Endothelial cell of umbilical vein (primary cell): ENCODE measurements at regions not wholly inside any gene's neighbourhood (a gene's known extent, or its start where the extent isn't known, plus 50 kb on each side); places are given as distances from the start of the nearest gene placed in this dataset.
"Not testable (repeated sequence)": the region's sequence is repeated elsewhere in the genome, so short reads cannot be mapped to it uniquely, and the experiment has no call there.

Source experiments
- CTCF ChIP-seq, 2 donors: IDR thresholded peaks; 1 replicate in 1 of 2; 2 replicates in 1 of 2; pipeline ENCODE4 v1.5.1; 2011; ENCODE audit warnings: low read length in 2 of 2, mild to moderate bottlenecking in 2 of 2, moderate library complexity in 2 of 2, control low read depth in 1 of 2, inconsistent platforms in 1 of 2, low read depth in 1 of 2; ENCODE audit not compliant: insufficient read depth in 1 of 2; ENCODE audit errors: extremely low read depth in 1 of 2
- EZH2 ChIP-seq: IDR thresholded peaks from 2 replicates; pipeline ENCODE4 v1.6.1; 2012; ENCODE audit warnings: borderline replicate concordance, low read depth, mild to moderate bottlenecking, moderate library complexity, low read length, inconsistent platforms; ENCODE audit not compliant: severe bottlenecking
- FOS ChIP-seq: IDR thresholded peaks from 2 replicates; pipeline ENCODE4 v1.6.1; 2011; ENCODE audit warnings: mild to moderate bottlenecking, low read length, moderate library complexity, borderline replicate concordance; ENCODE audit not compliant: insufficient read depth
- GATA2 ChIP-seq: IDR thresholded peaks from 2 replicates; pipeline ENCODE4 v1.7.0; 2011; ENCODE audit warnings: low read depth, mild to moderate bottlenecking, moderate library complexity, mixed read lengths, low read length; ENCODE audit not compliant: insufficient read length, insufficient read depth
- JUN ChIP-seq: IDR thresholded peaks from 2 replicates; pipeline ENCODE4 v1.6.1; 2011; ENCODE audit warnings: borderline replicate concordance, low read depth; ENCODE audit not compliant: insufficient read length, insufficient read depth
- MAX ChIP-seq: IDR thresholded peaks from 2 replicates; pipeline ENCODE4 v1.6.1; 2011; ENCODE audit not compliant: insufficient read depth, insufficient read length
- MYC ChIP-seq: IDR thresholded peaks from one replicate; pipeline ENCODE4 v1.6.1; 2011; ENCODE audit warnings: mild to moderate bottlenecking, low read depth, low read length
- POLR2A ChIP-seq: IDR thresholded peaks from 2 replicates; pipeline ENCODE4 v1.6.1; 2012; ENCODE audit warnings: low read depth, mild to moderate bottlenecking, control low read depth, low read length
- POLR2AphosphoS5 ChIP-seq: IDR thresholded peaks from 2 replicates; pipeline ENCODE4 v1.6.1; 2012; ENCODE audit warnings: low read depth, mild to moderate bottlenecking, control low read depth, low read length, moderate library complexity; ENCODE audit not compliant: insufficient read depth

- TF ChIP-seq FOS; CTCF (IDR thresholded peaks at IDR 0.05; ENCODE audit: extremely low read depth in 1 of 2, insufficient read depth in 1 of 2, low read depth in 1 of 2, low read length in 2 of 2); POLR2AphosphoS5; EZH2; POLR2A; MAX; JUN; GATA2; MYC: not testable (repeated sequence)
Observed at GRCh38 chrX:139398258-139398657, 132.3 kb upstream of the F9 start.
